ENCODE measurements at regions not wholly inside any gene's neighbourhood (a gene's known extent, or its start where the extent isn't known, plus 50 kb on each side); places are given as distances from the start of the nearest gene placed in this dataset.

- Histone ChIP-seq H3K9ac (ENCODE audit: low read depth, low read length) (no peak overlapping the region), H3K27me3 (ENCODE audit: control insufficient read depth, insufficient read depth, low read length) (no peaks in the 10 kb centered on the region), H3K4me1 (ENCODE audit: control insufficient read depth, insufficient read depth, low read length) (no peaks in the 10 kb centered on the region), H3K36me3 (ENCODE audit: control insufficient read depth, insufficient read depth, low read length) (no peaks in the 10 kb centered on the region), H3K9me3 (ENCODE audit: control insufficient read depth, insufficient read depth, low read length) (no peaks in the 10 kb centered on the region), H3K27ac (ENCODE audit: low read depth, low read length) (no peak overlapping the region), H3K4me3 (ENCODE audit: low read depth, low read length) (no peak overlapping the region)
Measured at GRCh38 chr13:63086286-63086685, 1670.6 kb upstream of the PCDH20 start.

DNA sequence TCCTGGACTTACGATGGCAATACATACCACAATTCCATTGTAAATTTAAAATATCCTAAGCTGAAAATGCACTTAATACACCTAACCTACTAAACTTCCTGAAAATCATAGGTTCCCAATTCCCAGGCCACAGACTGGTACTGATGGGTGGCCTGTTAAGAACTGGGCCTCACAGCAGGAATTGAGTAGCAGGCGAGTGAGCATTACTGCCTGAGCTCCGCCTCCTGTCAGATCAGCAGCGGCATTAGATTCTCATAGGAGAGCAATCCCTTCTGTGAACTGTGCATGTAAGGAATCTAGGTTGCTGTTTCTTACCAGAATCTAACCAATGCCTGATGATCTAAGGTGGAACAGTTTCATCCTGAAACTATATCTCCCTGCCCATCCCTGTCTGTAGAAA is 1670.2 kb upstream of the PCDH20 start:
- no peaks in the 10 kb centered on the region for H3K36me3 ChIP-seq (ENCODE audit: control insufficient read depth, insufficient read depth, low read length)

GRCh38 chr13:63081400-63082014 is 1665.9 kb upstream of the PCDH20 start:
- no peak overlapping the region for H3K9ac ChIP-seq (ENCODE audit: low read depth, low read length)

More for the DNA sequence above, 1670.2 kb upstream of the PCDH20 start:
- Histone ChIP-seq H3K4me1 (ENCODE audit: control insufficient read depth, insufficient read depth, low read length) (no peaks in the 10 kb centered on the region), H3K9me3 (ENCODE audit: control insufficient read depth, insufficient read depth, low read length) (no peaks in the 10 kb centered on the region), H3K27me3 (ENCODE audit: control insufficient read depth, insufficient read depth, low read length) (no peaks in the 10 kb centered on the region), H3K9ac (ENCODE audit: low read depth, low read length) (no peak overlapping the region), H3K27ac (ENCODE audit: low read depth, low read length) (no peak overlapping the region), H3K4me3 (ENCODE audit: low read depth, low read length) (no peak overlapping the region)

GRCh38 chr13:63075126-63075525 is 1659.5 kb upstream of the PCDH20 start:
- Histone ChIP-seq H3K4me3 (ENCODE audit: low read depth, low read length) (no peak overlapping the region), H3K4me1 (ENCODE audit: control insufficient read depth, insufficient read depth, low read length) (no peaks in the 10 kb centered on the region), H3K27ac (ENCODE audit: low read depth, low read length) (no peak overlapping the region)

More at GRCh38 chr13:63081400-63082014, 1665.9 kb upstream of the PCDH20 start:
- Histone ChIP-seq H3K36me3 (ENCODE audit: control insufficient read depth, insufficient read depth, low read length) (no peaks in the 10 kb centered on the region), H3K27me3 (ENCODE audit: control insufficient read depth, insufficient read depth, low read length) (no peaks in the 10 kb centered on the region), H3K4me1 (ENCODE audit: control insufficient read depth, insufficient read depth, low read length) (no peaks in the 10 kb centered on the region), H3K4me3 (ENCODE audit: low read depth, low read length) (no peak overlapping the region), H3K27ac (ENCODE audit: low read depth, low read length) (no peak overlapping the region), H3K9me3 (ENCODE audit: control insufficient read depth, insufficient read depth, low read length) (peaks cover 3% of the 10 kb centered on the region; the same call in 1 of the 2 replicates)

GRCh38 chr13:63050287-63050686 is 1634.6 kb upstream of the PCDH20 start:
- H3K9ac ChIP-seq (ENCODE audit: low read depth, low read length), result no peak overlapping the region
- H3K4me3 ChIP-seq (ENCODE audit: low read depth, low read length), result no peak overlapping the region
- no peaks in the 10 kb centered on the region for H3K27me3 ChIP-seq (ENCODE audit: control insufficient read depth, insufficient read depth, low read length)
- H3K36me3 ChIP-seq (ENCODE audit: control insufficient read depth, insufficient read depth, low read length), result no peaks in the 10 kb centered on the region
- H3K9me3 ChIP-seq (ENCODE audit: control insufficient read depth, insufficient read depth, low read length), result peaks cover 18% of the 10 kb centered on the region
- H3K4me1 ChIP-seq (ENCODE audit: control insufficient read depth, insufficient read depth, low read length), result peaks cover 9% of the 10 kb centered on the region
- no peak overlapping the region for H3K27ac ChIP-seq (ENCODE audit: low read depth, low read length)

More at GRCh38 chr13:63075126-63075525, 1659.5 kb upstream of the PCDH20 start:
- Histone ChIP-seq H3K9ac (ENCODE audit: low read depth, low read length) (no peak overlapping the region), H3K36me3 (ENCODE audit: control insufficient read depth, insufficient read depth, low read length) (no peaks in the 10 kb centered on the region), H3K27me3 (ENCODE audit: control insufficient read depth, insufficient read depth, low read length) (no peaks in the 10 kb centered on the region), H3K9me3 (ENCODE audit: control insufficient read depth, insufficient read depth, low read length) (peaks cover 3% of the 10 kb centered on the region; the same call in 1 of the 2 replicates)

GRCh38 chr13:63048653-63049052 is 1633.0 kb upstream of the PCDH20 start:
- H3K27ac ChIP-seq (ENCODE audit: low read depth, low read length), result no peak overlapping the region
- no peak overlapping the region for H3K4me3 ChIP-seq (ENCODE audit: low read depth, low read length)
- H3K9ac ChIP-seq (ENCODE audit: low read depth, low read length), result no peak overlapping the region
- peaks cover 19% of the 10 kb centered on the region for H3K9me3 ChIP-seq (ENCODE audit: control insufficient read depth, insufficient read depth, low read length)
- no peaks in the 10 kb centered on the region for H3K36me3 ChIP-seq (ENCODE audit: control insufficient read depth, insufficient read depth, low read length)
- H3K27me3 ChIP-seq (ENCODE audit: control insufficient read depth, insufficient read depth, low read length), result no peaks in the 10 kb centered on the region
- H3K4me1 ChIP-seq (ENCODE audit: control insufficient read depth, insufficient read depth, low read length), result peaks cover 9% of the 10 kb centered on the region

- H3K27ac ChIP-seq (ENCODE audit: low read depth, low read length), result no peak overlapping the region
- H3K9me3 ChIP-seq (ENCODE audit: control insufficient read depth, insufficient read depth, low read length), result peaks cover 25% of the 10 kb centered on the region
- peaks cover 11% of the 10 kb centered on the region for H3K4me1 ChIP-seq (ENCODE audit: control insufficient read depth, insufficient read depth, low read length)
Measured at GRCh38 chr13:63044589-63045313, 1629.1 kb upstream of the PCDH20 start.

GRCh38 chr13:63042686-63043085 is 1627.0 kb upstream of the PCDH20 start:
- Histone ChIP-seq H3K4me1 (ENCODE audit: control insufficient read depth, insufficient read depth, low read length) (peaks cover 8% of the 10 kb centered on the region), H3K4me3 (ENCODE audit: low read depth, low read length) (no peak overlapping the region), H3K27ac (ENCODE audit: low read depth, low read length) (no peak overlapping the region), H3K9me3 (ENCODE audit: control insufficient read depth, insufficient read depth, low read length) (peaks cover 22% of the 10 kb centered on the region), H3K27me3 (ENCODE audit: control insufficient read depth, insufficient read depth, low read length) (no peaks in the 10 kb centered on the region), H3K9ac (ENCODE audit: low read depth, low read length) (no peak overlapping the region), H3K36me3 (ENCODE audit: control insufficient read depth, insufficient read depth, low read length) (no peaks in the 10 kb centered on the region)

More at GRCh38 chr13:63044589-63045313, 1629.1 kb upstream of the PCDH20 start:
- no peaks in the 10 kb centered on the region for H3K36me3 ChIP-seq (ENCODE audit: control insufficient read depth, insufficient read depth, low read length)
- no peaks in the 10 kb centered on the region for H3K27me3 ChIP-seq (ENCODE audit: control insufficient read depth, insufficient read depth, low read length)
- no peak overlapping the region for H3K4me3 ChIP-seq (ENCODE audit: low read depth, low read length)
- H3K9ac ChIP-seq (ENCODE audit: low read depth, low read length), result no peak overlapping the region

GRCh38 chr13:63041640-63042414 is 1626.2 kb upstream of the PCDH20 start:
- H3K4me1 ChIP-seq (ENCODE audit: control insufficient read depth, insufficient read depth, low read length), result peaks cover 3% of the 10 kb centered on the region; the same call in 1 of the 2 replicates
- H3K9ac ChIP-seq (ENCODE audit: low read depth, low read length), result no peak overlapping the region
- no peak overlapping the region for H3K4me3 ChIP-seq (ENCODE audit: low read depth, low read length)
- no peak overlapping the region for H3K27ac ChIP-seq (ENCODE audit: low read depth, low read length)
- H3K36me3 ChIP-seq (ENCODE audit: control insufficient read depth, insufficient read depth, low read length), result no peaks in the 10 kb centered on the region
- H3K9me3 ChIP-seq (ENCODE audit: control insufficient read depth, insufficient read depth, low read length), result peaks cover 18% of the 10 kb centered on the region
- H3K27me3 ChIP-seq (ENCODE audit: control insufficient read depth, insufficient read depth, low read length), result no peaks in the 10 kb centered on the region

GRCh38 chr13:63026285-63026797 is 1610.7 kb upstream of the PCDH20 start:
- H3K9me3 ChIP-seq (ENCODE audit: control insufficient read depth, insufficient read depth, low read length), result peaks cover 5% of the 10 kb centered on the region; the same call in 1 of the 2 replicates
- H3K27me3 ChIP-seq (ENCODE audit: control insufficient read depth, insufficient read depth, low read length), result no peaks in the 10 kb centered on the region
- H3K4me1 ChIP-seq (ENCODE audit: control insufficient read depth, insufficient read depth, low read length), result peaks cover 18% of the 10 kb centered on the region
- H3K4me3 ChIP-seq (ENCODE audit: low read depth, low read length), result no peak overlapping the region
- H3K27ac ChIP-seq (ENCODE audit: low read depth, low read length), result no peak overlapping the region
- no peaks in the 10 kb centered on the region for H3K36me3 ChIP-seq (ENCODE audit: control insufficient read depth, insufficient read depth, low read length)
- H3K9ac ChIP-seq (ENCODE audit: low read depth, low read length), result no peak overlapping the region
